H1 (cell line): ENCODE measurements at regions not wholly inside any gene's neighbourhood (a gene's known extent, or its start where the extent isn't known, plus 50 kb on each side); places are given as distances from the start of the nearest gene placed in this dataset.

Source experiments
- CHD7 ChIP-seq: fragments of 300-600 bp; sonication (generic); IDR thresholded peaks from 2 replicates; pipeline ENCODE4 v1.7.1; 2012; ENCODE audit warnings: low read length, moderate library complexity, mild to moderate bottlenecking, inconsistent platforms; ENCODE audit not compliant: insufficient replicate concordance
- HDAC2 ChIP-seq, 2 experiments: fragments of 300-600 bp in 1 of 2; sonication (generic) in 1 of 2; IDR thresholded peaks; 2 replicates each; pipeline ENCODE4 v1.6.1; 2011 to 2012; ENCODE audit warnings: low read depth in 2 of 2, low read length in 2 of 2, mild to moderate bottlenecking in 2 of 2, moderate library complexity in 2 of 2, borderline replicate concordance in 1 of 2, inconsistent platforms in 1 of 2
- KDM4A ChIP-seq: IDR thresholded peaks from one replicate; pipeline ENCODE4 v1.7.1; 2012; ENCODE audit warnings: low read depth, mild to moderate bottlenecking, moderate library complexity, low read length, inconsistent platforms; ENCODE audit not compliant: severe bottlenecking
- MAFK ChIP-seq: IDR thresholded peaks from 2 replicates; pipeline ENCODE4 v1.6.1; 2012; ENCODE audit warnings: low read depth, mild to moderate bottlenecking, improper control_type of control experiment, low read length
- SP4 ChIP-seq: IDR thresholded peaks from 2 replicates; pipeline ENCODE4 v1.6.1; 2012; ENCODE audit warnings: low read length, inconsistent platforms

DNA sequence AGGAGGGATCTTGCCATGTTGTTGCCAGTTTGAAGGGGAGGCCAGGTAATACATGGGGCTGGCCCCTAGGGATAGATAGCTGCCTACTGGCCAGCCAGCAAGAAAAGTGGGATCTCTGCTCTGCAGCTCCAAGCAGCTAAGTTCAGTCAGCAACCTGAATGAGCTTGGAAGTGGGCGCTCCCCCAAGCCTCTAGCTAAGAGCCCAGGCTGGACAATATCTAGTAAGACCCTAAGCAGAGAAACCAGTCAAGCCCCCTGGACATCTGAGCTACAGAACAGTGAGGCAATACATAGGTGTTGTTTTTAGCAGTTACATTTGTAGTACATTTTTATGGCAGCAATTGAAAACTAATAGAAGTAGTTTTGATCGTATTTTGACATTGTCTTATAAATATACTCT, 409.8 kb upstream of the SMIM21 start (continued):
- TF ChIP-seq CHD7, result no peak
- no peak for TF ChIP-seq SP4
- no peak for TF ChIP-seq MAFK
- TF ChIP-seq KDM4A, result no peak
- no peak for TF ChIP-seq HDAC2 (IDR thresholded peaks at IDR 0.05; ENCODE audit: borderline replicate concordance in 1 of 2, low read depth in 2 of 2, low read length in 2 of 2)
